ENCODE measurements at regions not wholly inside any gene's neighbourhood (a gene's known extent, or its start where the extent isn't known, plus 50 kb on each side); places are given as distances from the start of the nearest gene placed in this dataset.

DNA sequence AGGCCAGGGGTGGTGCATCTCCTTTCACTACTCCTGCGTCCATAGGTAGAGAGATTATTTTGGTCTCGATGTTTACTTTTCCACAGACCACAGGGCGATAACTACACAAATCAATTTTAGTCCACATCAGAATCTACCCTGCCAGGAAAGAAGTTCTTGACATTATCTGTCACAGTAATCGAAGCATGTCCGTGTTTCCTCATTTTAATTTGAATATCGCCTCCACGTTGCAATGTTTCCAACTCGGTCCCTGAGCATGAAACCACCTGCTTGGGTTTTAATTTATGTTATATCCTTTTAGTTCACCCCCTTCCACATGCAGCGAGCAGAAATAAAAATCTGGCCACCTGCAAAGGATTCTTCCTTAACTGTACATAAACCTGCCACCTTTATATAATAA is 100.1 kb upstream of the ATXN3L start:
- Histone ChIP-seq H2AFZ (ENCODE audit: low read length) (no peak overlapping the region), H3K9ac (ENCODE audit: extremely low read depth, insufficient read length, low read length) (no peak overlapping the region), H4K8ac (replicated peaks; ENCODE audit: insufficient read length, low read depth, low read length) (no peak overlapping the region), H4K91ac (ENCODE audit: insufficient read length, low read depth, low read length) (no peak overlapping the region), H3K27ac (ENCODE audit: insufficient read length, low read depth, low read length) (no peak overlapping the region), H3K4me2 (ENCODE audit: insufficient read depth, insufficient read length, low read length) (no peak overlapping the region), H3K9me3 (ENCODE audit: control insufficient read depth, low read depth, low read length) (peaks cover 6% of the 10 kb centered on the region), H3K4ac (ENCODE audit: low read depth, low read length) (no peak overlapping the region), H4K5ac (ENCODE audit: insufficient read length, low read depth, low read length) (no peak overlapping the region), H3K27me3 (ENCODE audit: insufficient read depth, low read length) (no peaks in the 10 kb centered on the region), H3K14ac (ENCODE audit: insufficient read depth, low read length) (no peak overlapping the region), H2BK12ac (ENCODE audit: insufficient read length, low read depth, low read length) (no peak overlapping the region), H4K20me1 (ENCODE audit: control insufficient read depth, insufficient read depth, insufficient read length) (no peaks in the 10 kb centered on the region), H2BK20ac (ENCODE audit: low read depth, low read length, poor library complexity, severe bottlenecking) (no peak overlapping the region), H3K79me1 (ENCODE audit: insufficient read depth, low read depth, low read length, poor library complexity, severe bottlenecking) (no peaks in the 10 kb centered on the region), H3K18ac (ENCODE audit: insufficient read length, low read depth, low read length) (no peak overlapping the region), H2BK15ac (ENCODE audit: low read depth, low read length) (no peak overlapping the region), H3K56ac (ENCODE audit: insufficient read length, low read depth, low read length) (no peak overlapping the region), H2BK120ac (ENCODE audit: low read depth, low read length, poor library complexity, severe bottlenecking) (no peak overlapping the region), H3T11ph (ENCODE audit: low read length) (no peak overlapping the region), H2BK5ac (ENCODE audit: insufficient read length, low read length) (no peak overlapping the region), H3K23me2 (ENCODE audit: insufficient read length, low read depth, low read length, poor library complexity, severe bottlenecking) (peaks cover 3% of the 10 kb centered on the region), H3K79me2 (ENCODE audit: insufficient read depth, low read length) (no peaks in the 10 kb centered on the region), H3K4me1 (ENCODE audit: insufficient read depth, low read length) (peaks cover 2% of the 10 kb centered on the region; the same call in 1 of the 2 replicates), H3K23ac (ENCODE audit: insufficient read length, low read depth, low read length) (no peak overlapping the region), H2AK5ac (ENCODE audit: insufficient read length, low read length) (no peak overlapping the region)
- H3K9me3 Mint-ChIP-seq = peaks cover 60 to 76% of the 10 kb centered on the region in 2 experiments
- WGBS (ENCODE audit: extremely low coverage, insufficient read length, low lambda C conversion rate) = no CpG with 5 or more reads among the region's 9 CpGs
- H3K27me3 Mint-ChIP-seq (ENCODE audit: low read depth) = no peaks in the 10 kb centered on the region; the same call in 1 of the 2 replicates
- no peak overlapping the region for H3K4me3 Mint-ChIP-seq
- peaks cover 3 to 14% (median 8%) of the 10 kb centered on the region in 3 experiments; a peak in 6 of 7 replicates for H3K36me3 Mint-ChIP-seq (ENCODE audit: insufficient read depth in 1 of 3, low read depth in 3 of 3)
- H3K4me1 Mint-ChIP-seq = peaks cover 4 to 15% of the 10 kb centered on the region in 2 experiments
- H3K27ac Mint-ChIP-seq = no peak overlapping the region; a peak in 1 of 7 replicates
- TF ChIP-seq, protein P1, sequence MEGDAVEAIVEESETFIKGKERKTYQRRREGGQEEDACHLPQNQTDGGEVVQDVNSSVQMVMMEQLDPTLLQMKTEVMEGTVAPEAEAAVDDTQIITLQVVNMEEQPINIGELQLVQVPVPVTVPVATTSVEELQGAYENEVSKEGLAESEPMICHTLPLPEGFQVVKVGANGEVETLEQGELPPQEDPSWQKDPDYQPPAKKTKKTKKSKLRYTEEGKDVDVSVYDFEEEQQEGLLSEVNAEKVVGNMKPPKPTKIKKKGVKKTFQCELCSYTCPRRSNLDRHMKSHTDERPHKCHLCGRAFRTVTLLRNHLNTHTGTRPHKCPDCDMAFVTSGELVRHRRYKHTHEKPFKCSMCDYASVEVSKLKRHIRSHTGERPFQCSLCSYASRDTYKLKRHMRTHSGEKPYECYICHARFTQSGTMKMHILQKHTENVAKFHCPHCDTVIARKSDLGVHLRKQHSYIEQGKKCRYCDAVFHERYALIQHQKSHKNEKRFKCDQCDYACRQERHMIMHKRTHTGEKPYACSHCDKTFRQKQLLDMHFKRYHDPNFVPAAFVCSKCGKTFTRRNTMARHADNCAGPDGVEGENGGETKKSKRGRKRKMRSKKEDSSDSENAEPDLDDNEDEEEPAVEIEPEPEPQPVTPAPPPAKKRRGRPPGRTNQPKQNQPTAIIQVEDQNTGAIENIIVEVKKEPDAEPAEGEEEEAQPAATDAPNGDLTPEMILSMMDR (conservative IDR thresholded peaks at IDR 0.05) = no peak
- DNase-seq = no peak

All from H9 (cell line).